CD14-positive monocyte (primary cell): ENCODE measurements at regions not wholly inside any gene's neighbourhood (a gene's known extent, or its start where the extent isn't known, plus 50 kb on each side); places are given as distances from the start of the nearest gene placed in this dataset.

Source experiments
- DNase-seq, 3 donors: peaks; one replicate each; pipeline ENCODE4 v3.0.0-alpha.2; 2011 to 2022
- H2AFZ ChIP-seq: 2 replicates; pipeline ENCODE4 v1.6.0; 2012; ENCODE audit warnings: mild to moderate bottlenecking, low read depth, low read length, inconsistent platforms; ENCODE audit not compliant: insufficient read depth, poor library complexity, severe bottlenecking
- H3K27ac ChIP-seq, 2 donors: 1 replicate in 1 of 2; 2 replicates in 1 of 2; pipeline ENCODE4 v1.5.1; 2012 to 2013; ENCODE audit warnings: low read length in 2 of 2, control low read depth in 1 of 2, inconsistent platforms in 1 of 2, low read depth in 1 of 2, mild to moderate bottlenecking in 1 of 2
- H3K27me3 ChIP-seq, 2 donors: one replicate each; pipeline versions ENCODE4 v1.6.0 to v1.6.1; 2011 to 2013; ENCODE audit warnings: low read length in 2 of 2; ENCODE audit not compliant: control insufficient read depth in 2 of 2, insufficient read depth in 2 of 2
- H3K36me3 ChIP-seq, 2 donors: replicated peaks in 1 of 2; 1 replicate in 1 of 2; 2 replicates in 1 of 2; pipeline versions ENCODE4 v1.5.1 to v1.6.1; 2012 to 2013; ENCODE audit warnings: low read length in 2 of 2, control low read depth in 1 of 2, inconsistent platforms in 1 of 2, mild to moderate bottlenecking in 1 of 2; ENCODE audit not compliant: insufficient read depth in 2 of 2, control insufficient read depth in 1 of 2
- H3K4me1 ChIP-seq, 2 donors: 1 replicate in 1 of 2; 2 replicates in 1 of 2; pipeline versions ENCODE4 v1.5.1 to v1.6.1; 2012 to 2013; ENCODE audit warnings: low read length in 2 of 2, control low read depth in 1 of 2, inconsistent platforms in 1 of 2, mild to moderate bottlenecking in 1 of 2, moderate library complexity in 1 of 2; ENCODE audit not compliant: insufficient read depth in 2 of 2, control insufficient read depth in 1 of 2
- H3K4me2 ChIP-seq: replicated peaks from 2 replicates; pipeline ENCODE3; 2012; ENCODE audit warnings: low read length, moderate library complexity, mild to moderate bottlenecking; ENCODE audit not compliant: poor library complexity, severe bottlenecking; ENCODE audit errors: extremely low read depth
- H3K4me3 ChIP-seq, 3 experiments: fragments of 200-600 bp in 1 of 3; sonication (generic) in 1 of 3; replicated peaks in 1 of 3; 1 replicate in 2 of 3; 2 replicates in 1 of 3; pipeline ENCODE4 v1.5.1; 2011 to 2013; ENCODE audit warnings: low read length in 3 of 3, mild to moderate bottlenecking in 3 of 3, control low read depth in 2 of 3, low read depth in 2 of 3, inconsistent platforms in 1 of 3, moderate library complexity in 1 of 3
- H3K79me2 ChIP-seq: 2 replicates; pipeline ENCODE4 v1.6.0; 2012; ENCODE audit warnings: mild to moderate bottlenecking, control low read depth, inconsistent platforms, low read length, moderate library complexity; ENCODE audit not compliant: insufficient read depth
- H3K9ac ChIP-seq: 2 replicates; pipeline ENCODE4 v1.6.0; 2017; ENCODE audit warnings: low read length, mild to moderate bottlenecking; ENCODE audit not compliant: insufficient read depth, poor library complexity, severe bottlenecking
- H3K9me3 ChIP-seq, 2 donors: replicated peaks in 1 of 2; 1 replicate in 1 of 2; 2 replicates in 1 of 2; pipeline versions ENCODE4 v1.5.1 to v1.6.1; 2012 to 2013; ENCODE audit warnings: low read length in 2 of 2, control low read depth in 1 of 2; ENCODE audit not compliant: control insufficient read depth in 1 of 2, insufficient read depth in 1 of 2
- H4K20me1 ChIP-seq: 2 replicates; pipeline ENCODE4 v1.6.0; 2012; ENCODE audit warnings: mild to moderate bottlenecking, low read length, control low read depth, moderate library complexity; ENCODE audit not compliant: insufficient read depth
- H3K27ac Mint-ChIP-seq, 7 donors: one replicate each; pipeline ENCODE4 v1.8.0; 2020; ENCODE audit warnings: mild to moderate bottlenecking in 7 of 7, mixed read lengths in 7 of 7, moderate library complexity in 6 of 7, inconsistent platforms in 2 of 7
- H3K27me3 Mint-ChIP-seq, 3 donors: one replicate each; pipeline ENCODE4 v1.8.0; 2021 to 2022; ENCODE audit warnings: low read depth in 3 of 3, mild to moderate bottlenecking in 3 of 3, mixed read lengths in 3 of 3, moderate library complexity in 3 of 3, inconsistent platforms in 1 of 3
- H3K36me3 Mint-ChIP-seq, 2 donors: one replicate each; pipeline ENCODE4 v1.8.0; 2020; ENCODE audit warnings: mixed read lengths in 2 of 2, inconsistent platforms in 1 of 2, mild to moderate bottlenecking in 1 of 2
- H3K4me1 Mint-ChIP-seq: one replicate; pipeline ENCODE4 v1.8.0; 2020; ENCODE audit warnings: mild to moderate bottlenecking, mixed read lengths
- H3K4me3 Mint-ChIP-seq, 2 donors: one replicate each; pipeline ENCODE4 v1.8.0; 2020; ENCODE audit warnings: mild to moderate bottlenecking in 2 of 2, mixed read lengths in 2 of 2, moderate library complexity in 1 of 2
- H3K9me3 Mint-ChIP-seq, 7 donors: one replicate each; pipeline ENCODE4 v1.8.0; 2020 to 2022; ENCODE audit warnings: mixed read lengths in 7 of 7, mild to moderate bottlenecking in 6 of 7, moderate library complexity in 6 of 7, inconsistent platforms in 2 of 7
- CTCF ChIP-seq: fragments of 200-600 bp; IDR thresholded peaks from one replicate; pipeline ENCODE4 v1.8.0; 2022; ENCODE audit warnings: antibody characterized with exemption, mild to moderate bottlenecking
- WGBS: methylation state at CpG from one replicate; pipeline ENCODE4 v1.1.5; 2013; ENCODE audit warnings: missing lambda C conversion rate; ENCODE audit not compliant: insufficient coverage; 5-methylcytosine and 5-hydroxymethylcytosine counted together
- intact Hi-C, 2 donors: fragments of 100-400 bp; cut with micrococcal nuclease; formaldehyde crosslinking; loops; one replicate each; pipeline versions ENCODE4 v1.15.0 to v1.15.1; 2023

GRCh38 chr3:158974904-158975303 is 173.1 kb downstream of the MFSD1 start:
- DNase-seq: no peak
- Histone ChIP-seq H3K4me2 (no peak overlapping the region), H3K79me2 (no peaks in the 10 kb centered on the region), H3K36me3 (no peaks in the 10 kb centered on the region), H3K27ac (no peak overlapping the region), H3K9ac (no peak overlapping the region), H2AFZ (no peak overlapping the region), H3K9me3 (no peaks in the 10 kb centered on the region), H3K4me1 (no peaks in the 10 kb centered on the region), H4K20me1 (no peaks in the 10 kb centered on the region), H3K4me3 (no peak overlapping the region), H3K27me3 (no peaks in the 10 kb centered on the region)
- no peak for TF ChIP-seq CTCF
- no CpG with 5 or more reads among the region's 1 CpG for WGBS
- H3K27ac Mint-ChIP-seq: no peak overlapping the region
- H3K4me3 Mint-ChIP-seq: no peak overlapping the region
- H3K4me1 Mint-ChIP-seq: no peaks in the 10 kb centered on the region
- no peaks in the 10 kb centered on the region for H3K36me3 Mint-ChIP-seq
- intact Hi-C loops: no loop called here
- H3K9me3 Mint-ChIP-seq: peaks cover 0 to 3% (median 1%) of the 10 kb centered on the region in 7 donors
- H3K27me3 Mint-ChIP-seq: peaks cover 0 to 2% (median 0%) of the 10 kb centered on the region in 3 donors

- H3K27ac Mint-ChIP-seq: no peak overlapping the region
- Histone ChIP-seq H3K79me2 (no peaks in the 10 kb centered on the region), H4K20me1 (no peaks in the 10 kb centered on the region), H3K9ac (no peak overlapping the region), H3K27me3 (no peaks in the 10 kb centered on the region), H3K4me1 (no peaks in the 10 kb centered on the region), H3K36me3 (no peaks in the 10 kb centered on the region), H3K4me3 (no peak overlapping the region), H3K4me2 (no peak overlapping the region), H3K27ac (no peak overlapping the region), H2AFZ (no peak overlapping the region), H3K9me3 (no peaks in the 10 kb centered on the region)
- no peak for DNase-seq
- no peak overlapping the region for H3K4me3 Mint-ChIP-seq
- intact Hi-C loops: no loop called here
- TF ChIP-seq CTCF: no peak
- H3K9me3 Mint-ChIP-seq: peaks cover 0 to 6% (median 1%) of the 10 kb centered on the region in 7 donors
- no peaks in the 10 kb centered on the region for H3K36me3 Mint-ChIP-seq
- H3K4me1 Mint-ChIP-seq: no peaks in the 10 kb centered on the region
- 100% methylated on average over 1 of the region's 2 CpGs for WGBS
- H3K27me3 Mint-ChIP-seq: peaks cover 0 to 2% (median 0%) of the 10 kb centered on the region in 3 donors
These were observed 175.1 kb downstream of the MFSD1 start for GRCh38 chr3:158976966-158977365.
